IPS-20b (cell line): ENCODE measurements at regions not wholly inside any gene's neighbourhood (a gene's known extent, or its start where the extent isn't known, plus 50 kb on each side); places are given as distances from the start of the nearest gene placed in this dataset.

Experiments used
- H3K27ac ChIP-seq: one replicate; pipeline ENCODE4 v1.5.1; 2013; ENCODE audit warnings: low read length
- H3K27me3 ChIP-seq: 2 replicates; pipeline ENCODE4 v1.6.1; 2013; ENCODE audit warnings: mild to moderate bottlenecking, low read length, inconsistent platforms; ENCODE audit not compliant: insufficient read depth
- H3K36me3 ChIP-seq: 2 replicates; pipeline ENCODE4 v1.6.1; 2013; ENCODE audit warnings: low read depth, mild to moderate bottlenecking, inconsistent platforms, low read length, moderate library complexity; ENCODE audit not compliant: insufficient read depth
- H3K4me1 ChIP-seq: 2 replicates; pipeline ENCODE4 v1.6.1; 2013; ENCODE audit warnings: mild to moderate bottlenecking, control low read depth, inconsistent platforms, low read length, moderate library complexity; ENCODE audit not compliant: insufficient read depth
- H3K4me3 ChIP-seq: 2 replicates; pipeline ENCODE4 v1.5.1; 2013; ENCODE audit warnings: mild to moderate bottlenecking, low read length, inconsistent platforms
- H3K9ac ChIP-seq: 2 replicates; pipeline ENCODE4 v1.6.1; 2013; ENCODE audit warnings: low read depth, mild to moderate bottlenecking, inconsistent platforms, low read length, moderate library complexity
- H3K9me3 ChIP-seq: 2 replicates; pipeline ENCODE4 v1.6.1; 2013; ENCODE audit warnings: mild to moderate bottlenecking, low read depth, low read length, inconsistent platforms; ENCODE audit not compliant: insufficient read depth

DNA sequence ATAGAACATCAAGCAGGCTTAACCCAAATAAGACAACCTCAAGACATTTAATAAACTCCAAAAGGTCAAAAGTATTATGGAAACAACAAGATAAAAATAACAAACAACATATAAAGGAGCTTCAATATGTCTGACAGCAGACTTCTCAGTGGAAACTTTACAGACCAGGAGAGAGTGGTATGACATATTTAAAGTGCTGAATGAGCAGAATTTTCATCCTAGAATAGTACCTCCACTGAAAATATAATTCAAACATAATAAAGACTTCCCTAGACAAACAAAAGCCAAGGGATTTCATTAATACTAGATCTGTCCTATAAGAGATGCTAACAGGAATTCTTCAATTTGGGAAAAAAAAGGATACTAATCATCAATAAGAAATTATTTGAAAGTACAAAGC is 1005.0 kb downstream of the TMTC2 start:
- Histone ChIP-seq H3K9me3 (no peaks in the 10 kb centered on the region), H3K27ac (no peak overlapping the region), H3K27me3 (no peaks in the 10 kb centered on the region), H3K4me3 (no peak overlapping the region), H3K36me3 (no peaks in the 10 kb centered on the region), H3K9ac (no peak overlapping the region), H3K4me1 (no peaks in the 10 kb centered on the region)

GRCh38 chr12:83690465-83690864 is 1003.8 kb downstream of the TMTC2 start:
- H3K27ac ChIP-seq: no peak overlapping the region
- H3K27me3 ChIP-seq: no peaks in the 10 kb centered on the region
- no peak overlapping the region for H3K9ac ChIP-seq
- H3K36me3 ChIP-seq: no peaks in the 10 kb centered on the region
- H3K4me1 ChIP-seq: no peaks in the 10 kb centered on the region
- no peak overlapping the region for H3K4me3 ChIP-seq
- no peaks in the 10 kb centered on the region for H3K9me3 ChIP-seq

DNA sequence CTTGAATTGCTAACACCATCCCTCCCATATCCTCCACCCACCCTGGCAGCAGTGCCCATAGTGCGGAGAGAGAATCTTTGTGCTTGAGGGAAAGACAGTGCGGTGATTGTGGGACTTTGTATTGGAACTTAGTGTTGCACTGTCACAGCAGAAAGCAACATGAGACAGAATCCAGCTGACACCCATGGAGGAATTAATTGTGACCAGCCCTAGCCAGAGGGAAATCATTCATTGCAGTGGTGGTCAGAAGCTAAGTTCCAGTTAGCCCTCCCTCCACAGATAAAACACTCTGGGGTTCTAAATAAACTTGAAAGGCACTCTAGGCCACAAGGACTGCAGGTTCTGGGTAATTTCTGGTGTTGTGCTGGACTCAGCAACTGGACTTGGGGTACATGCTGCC is 1002.6 kb downstream of the TMTC2 start:
- Histone ChIP-seq H3K4me3 (no peak overlapping the region), H3K4me1 (no peaks in the 10 kb centered on the region), H3K27ac (no peak overlapping the region), H3K36me3 (no peaks in the 10 kb centered on the region), H3K27me3 (no peaks in the 10 kb centered on the region), H3K9ac (no peak overlapping the region), H3K9me3 (no peaks in the 10 kb centered on the region)

- Histone ChIP-seq H3K9me3 (no peaks in the 10 kb centered on the region), H3K27me3 (no peaks in the 10 kb centered on the region)
Observed at GRCh38 chr12:83676781-83677295, 990.1 kb downstream of the TMTC2 start.

DNA sequence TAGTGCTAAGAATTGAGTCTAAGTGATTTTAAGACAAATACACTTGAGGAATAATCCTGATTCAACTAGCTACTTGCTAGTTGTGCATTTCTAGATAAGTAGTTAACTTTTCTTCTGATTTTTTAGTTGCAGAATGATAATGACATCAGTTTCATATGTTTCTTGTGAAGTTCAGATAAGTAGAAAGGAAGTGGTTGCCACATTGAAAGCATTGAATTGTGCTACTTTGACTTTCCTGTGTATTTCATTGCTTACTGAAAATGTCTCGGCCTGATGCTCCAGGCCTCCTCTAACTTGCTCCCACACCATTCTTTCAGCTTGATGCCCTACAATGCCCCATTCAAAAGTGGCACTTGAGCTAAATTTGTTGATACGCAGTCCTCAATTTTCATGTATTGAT is 980.0 kb downstream of the TMTC2 start:
- H3K4me1 ChIP-seq: no peaks in the 10 kb centered on the region
- no peak overlapping the region for H3K27ac ChIP-seq
- H3K4me3 ChIP-seq: no peak overlapping the region
- H3K27me3 ChIP-seq: no peaks in the 10 kb centered on the region
- H3K36me3 ChIP-seq: no peaks in the 10 kb centered on the region
- H3K9ac ChIP-seq: no peak overlapping the region
- no peaks in the 10 kb centered on the region for H3K9me3 ChIP-seq

More at GRCh38 chr12:83676781-83677295, 990.1 kb downstream of the TMTC2 start:
- H3K4me3 ChIP-seq: no peak overlapping the region
- H3K36me3 ChIP-seq: no peaks in the 10 kb centered on the region
- H3K4me1 ChIP-seq: no peaks in the 10 kb centered on the region
- H3K27ac ChIP-seq: no peak overlapping the region
- H3K9ac ChIP-seq: no peak overlapping the region

DNA sequence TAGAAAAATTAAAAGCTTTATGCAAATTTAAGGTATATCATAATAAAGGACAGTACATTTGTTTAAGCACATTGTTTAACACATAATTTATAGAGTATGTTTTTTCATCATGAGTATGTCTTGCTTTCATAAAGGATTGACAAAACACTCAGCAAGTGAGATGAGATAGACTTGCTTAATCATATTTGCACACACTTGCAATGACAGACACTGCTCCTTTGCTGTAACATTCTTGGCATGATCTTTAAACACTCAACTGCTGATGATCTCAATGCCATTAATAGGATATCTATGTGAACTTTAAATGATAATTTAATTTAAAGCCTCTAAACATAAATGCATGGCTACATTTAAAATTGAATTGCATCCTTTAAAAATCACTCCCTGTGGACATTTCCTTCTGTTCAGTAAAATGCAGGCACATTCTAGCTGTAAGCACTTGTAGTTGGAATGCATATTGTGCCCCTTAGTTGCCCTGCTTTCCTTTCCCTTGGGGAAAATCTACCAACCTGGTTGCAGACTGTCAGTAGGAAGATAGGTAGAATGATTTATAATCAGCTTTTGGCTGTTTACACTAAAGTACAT is 979.0 kb downstream of the TMTC2 start:
- Histone ChIP-seq H3K9me3 (no peaks in the 10 kb centered on the region), H3K4me3 (no peak overlapping the region), H3K9ac (no peak overlapping the region), H3K4me1 (no peaks in the 10 kb centered on the region), H3K36me3 (no peaks in the 10 kb centered on the region), H3K27me3 (no peaks in the 10 kb centered on the region), H3K27ac (no peak overlapping the region)

DNA sequence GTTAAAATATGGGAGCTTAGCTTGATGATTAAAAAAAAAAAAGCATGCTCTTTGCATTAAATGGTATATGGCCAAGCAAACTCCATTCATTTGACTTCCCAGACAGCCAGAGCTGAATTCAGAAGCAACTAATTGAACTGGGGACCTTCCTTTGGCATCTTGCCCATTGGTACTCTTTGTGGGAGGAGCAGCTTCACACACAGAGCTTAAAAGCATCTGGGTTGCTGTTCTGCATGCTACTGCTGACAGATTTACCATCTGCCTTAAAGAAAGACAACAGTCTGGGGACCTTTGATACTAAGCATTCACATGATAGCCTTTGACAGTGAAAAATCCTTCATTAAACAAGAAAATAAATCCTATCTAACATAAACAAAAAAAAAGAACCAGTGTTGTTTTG is 977.9 kb downstream of the TMTC2 start:
- Histone ChIP-seq H3K9me3 (no peaks in the 10 kb centered on the region), H3K27ac (no peak overlapping the region), H3K9ac (no peak overlapping the region), H3K4me3 (no peak overlapping the region), H3K4me1 (no peaks in the 10 kb centered on the region), H3K36me3 (no peaks in the 10 kb centered on the region), H3K27me3 (no peaks in the 10 kb centered on the region)

- no peaks in the 10 kb centered on the region for H3K4me1 ChIP-seq
- no peaks in the 10 kb centered on the region for H3K27me3 ChIP-seq
- no peaks in the 10 kb centered on the region for H3K36me3 ChIP-seq
- H3K9me3 ChIP-seq: no peaks in the 10 kb centered on the region
- no peak overlapping the region for H3K27ac ChIP-seq
- H3K9ac ChIP-seq: no peak overlapping the region
- no peak overlapping the region for H3K4me3 ChIP-seq
Observed at GRCh38 chr12:83660727-83661358, 974.1 kb downstream of the TMTC2 start.

DNA sequence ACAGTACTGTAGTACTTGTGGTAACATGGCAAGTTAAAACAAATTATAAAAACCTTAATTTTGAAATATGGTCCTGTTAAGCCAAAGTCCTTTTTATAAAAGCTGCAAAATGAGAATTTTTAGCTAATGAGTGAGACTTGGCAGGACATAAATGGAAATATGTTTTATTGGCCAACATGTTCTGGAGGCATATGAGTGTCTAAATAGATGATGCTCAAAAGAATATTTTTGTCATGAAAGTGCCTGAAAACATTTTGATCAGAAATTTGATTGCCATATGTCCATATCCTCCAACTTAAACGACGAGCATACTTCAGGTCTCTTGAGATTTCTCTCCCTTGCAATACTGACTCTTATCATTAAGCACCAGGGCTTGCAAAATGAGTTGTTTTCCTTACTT is 972.6 kb downstream of the TMTC2 start:
- H3K27ac ChIP-seq: no peak overlapping the region
- H3K4me1 ChIP-seq: no peaks in the 10 kb centered on the region
- H3K27me3 ChIP-seq: no peaks in the 10 kb centered on the region
- no peaks in the 10 kb centered on the region for H3K36me3 ChIP-seq
- H3K9me3 ChIP-seq: no peaks in the 10 kb centered on the region
- no peak overlapping the region for H3K9ac ChIP-seq
- no peak overlapping the region for H3K4me3 ChIP-seq

DNA sequence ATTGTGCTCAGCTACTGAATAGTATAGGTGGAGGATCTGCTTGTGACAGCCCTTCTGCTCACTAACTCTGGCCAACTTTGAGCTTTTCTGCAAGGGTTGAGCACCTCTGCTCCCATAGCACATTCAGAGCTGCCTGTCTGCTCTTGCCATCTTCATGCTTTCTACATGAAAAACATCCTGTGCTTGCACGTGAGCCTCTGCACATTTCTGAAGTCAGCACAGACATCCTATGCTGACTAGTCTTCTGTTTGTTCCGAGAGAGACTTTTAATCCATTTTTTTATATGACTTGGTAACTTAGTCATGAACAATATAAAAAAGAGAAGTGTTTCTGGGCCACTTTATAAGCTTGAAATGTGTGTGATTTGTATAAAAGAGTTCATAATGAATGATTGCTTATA is 969.3 kb downstream of the TMTC2 start:
- peaks cover 6% of the 10 kb centered on the region for H3K9me3 ChIP-seq
- no peaks in the 10 kb centered on the region for H3K36me3 ChIP-seq
- H3K9ac ChIP-seq: no peak overlapping the region
- H3K27me3 ChIP-seq: no peaks in the 10 kb centered on the region
- H3K27ac ChIP-seq: no peak overlapping the region
- no peak overlapping the region for H3K4me3 ChIP-seq
- H3K4me1 ChIP-seq: no peaks in the 10 kb centered on the region

GRCh38 chr12:83642205-83642604 is 955.5 kb downstream of the TMTC2 start:
- Histone ChIP-seq H3K9ac (no peak overlapping the region), H3K27ac (no peak overlapping the region), H3K36me3 (no peaks in the 10 kb centered on the region), H3K4me3 (no peak overlapping the region), H3K4me1 (peaks cover 4% of the 10 kb centered on the region; the same call in 1 of the 2 replicates), H3K27me3 (no peaks in the 10 kb centered on the region), H3K9me3 (no peaks in the 10 kb centered on the region)

DNA sequence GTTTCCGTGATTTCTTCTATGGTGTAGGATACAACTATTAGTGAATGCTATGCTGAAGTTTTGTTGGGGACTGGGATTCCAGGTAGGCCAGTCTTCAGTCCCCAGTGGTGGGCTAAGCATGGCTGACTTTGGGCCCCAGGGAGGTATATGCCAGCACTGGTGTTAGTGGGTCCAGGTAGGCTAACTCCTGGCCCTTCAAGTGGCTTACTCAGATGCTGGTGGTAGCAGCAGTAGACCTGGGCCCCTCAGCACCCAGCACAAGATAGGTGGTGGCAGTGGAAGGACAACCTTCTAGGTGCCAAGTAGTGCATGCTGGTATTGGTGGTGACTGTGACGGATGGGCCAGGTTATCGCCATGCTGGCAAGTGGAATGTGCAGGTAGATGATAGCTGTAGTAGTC is 955.1 kb downstream of the TMTC2 start:
- Histone ChIP-seq H3K9ac (no peak overlapping the region), H3K27ac (no peak overlapping the region), H3K4me1 (peaks cover 4% of the 10 kb centered on the region; the same call in 1 of the 2 replicates), H3K27me3 (no peaks in the 10 kb centered on the region), H3K4me3 (no peak overlapping the region), H3K36me3 (no peaks in the 10 kb centered on the region), H3K9me3 (no peaks in the 10 kb centered on the region)
